Posterior cingulate gyrus (tissue), 11 donors: ENCODE measurements at regions not wholly inside any gene's neighbourhood (a gene's known extent, or its start where the extent isn't known, plus 50 kb on each side); places are given as distances from the start of the nearest gene placed in this dataset.

Experiments used
- DNase-seq, 10 donors: peaks; one replicate each; pipeline versions ENCODE4 v3.0.0 to v3.0.0-alpha.2; 2020 to 2021; ENCODE audit warnings: mixed read lengths in 3 of 10
- intact Hi-C: fragments of 100-400 bp; cut with DNase I; formaldehyde crosslinking; loops from one replicate; pipeline ENCODE4 v1.15.1; 2023

GRCh38 chr13:63195726-63196125 is 1780.1 kb upstream of the PCDH20 start:
- no peak for DNase-seq
- intact Hi-C loops: no loop called here

GRCh38 chr13:63190742-63191141 is 1775.1 kb upstream of the PCDH20 start:
- no peak for DNase-seq
- intact Hi-C loops: no loop called here

DNA sequence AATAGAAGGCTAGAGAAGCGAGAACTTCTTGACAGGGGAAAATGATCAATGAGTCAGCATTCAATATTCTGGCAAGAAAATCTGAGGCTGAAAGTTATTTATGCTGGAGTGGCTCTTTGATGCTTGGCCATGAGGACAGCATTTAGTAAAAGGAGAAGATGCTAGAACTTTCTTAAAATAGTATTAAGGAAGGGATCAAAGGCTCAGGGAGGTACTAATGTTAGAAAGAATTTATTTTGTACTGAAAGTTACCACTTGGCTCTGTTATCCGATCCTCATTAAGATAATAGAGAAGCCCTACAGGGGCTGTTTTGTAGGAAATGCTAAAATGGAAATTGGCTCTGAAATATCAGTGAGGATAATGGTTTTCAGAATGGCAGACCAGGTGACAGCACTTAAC is 1774.6 kb upstream of the PCDH20 start:
- intact Hi-C loops: no loop called here

DNA sequence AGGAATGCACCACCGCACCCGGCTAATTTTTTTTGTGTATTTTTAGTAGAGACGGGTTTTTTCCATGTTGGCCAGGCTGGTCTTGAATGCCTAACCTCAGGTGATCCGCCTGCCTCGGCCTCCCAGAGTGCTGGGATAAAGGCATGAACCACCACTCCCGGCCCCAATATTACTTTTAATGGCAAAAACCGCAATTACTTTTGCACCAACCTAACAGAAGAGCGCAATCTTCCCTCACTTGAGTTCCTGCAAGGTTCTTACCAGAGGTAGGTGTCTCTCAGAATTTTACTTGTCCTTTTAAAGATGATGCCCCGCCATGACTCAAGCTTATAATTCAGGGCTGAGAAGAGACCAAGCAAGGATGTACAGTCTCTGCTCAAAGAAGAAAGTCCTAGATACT is 1774.1 kb upstream of the PCDH20 start:
- no peak for DNase-seq

More for the DNA sequence above, 1774.6 kb upstream of the PCDH20 start:
- no peak for DNase-seq

DNA sequence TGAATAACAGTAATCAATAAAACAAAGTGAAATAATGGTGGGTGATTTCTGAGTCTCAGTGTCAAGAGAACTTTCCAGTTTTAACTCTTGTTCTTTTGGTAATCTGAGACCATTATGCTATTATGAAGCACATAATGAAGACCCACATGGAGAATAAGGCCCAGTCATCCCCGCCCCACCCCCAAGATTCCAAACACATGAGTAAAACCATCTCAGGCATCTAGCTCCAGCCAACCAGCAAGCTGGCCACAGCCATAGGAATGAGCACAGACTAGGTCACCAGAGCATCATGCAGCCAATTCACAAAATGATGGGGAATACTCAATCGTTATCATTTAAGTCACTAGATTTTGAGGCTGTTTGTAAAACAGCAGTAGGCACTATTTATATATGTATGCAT is 1769.0 kb upstream of the PCDH20 start:
- intact Hi-C loops: no loop called here
- peak in 1 of 10 donors; percentile 43 for DNase-seq

More for the DNA sequence above, 1774.1 kb upstream of the PCDH20 start:
- intact Hi-C loops: no loop called here

GRCh38 chr13:63175536-63175935 is 1759.9 kb upstream of the PCDH20 start:
- DNase-seq: no peak
- intact Hi-C loops: no loop called here

GRCh38 chr13:63167699-63168337 is 1752.2 kb upstream of the PCDH20 start:
- intact Hi-C loops: no loop called here
- no peak for DNase-seq

DNA sequence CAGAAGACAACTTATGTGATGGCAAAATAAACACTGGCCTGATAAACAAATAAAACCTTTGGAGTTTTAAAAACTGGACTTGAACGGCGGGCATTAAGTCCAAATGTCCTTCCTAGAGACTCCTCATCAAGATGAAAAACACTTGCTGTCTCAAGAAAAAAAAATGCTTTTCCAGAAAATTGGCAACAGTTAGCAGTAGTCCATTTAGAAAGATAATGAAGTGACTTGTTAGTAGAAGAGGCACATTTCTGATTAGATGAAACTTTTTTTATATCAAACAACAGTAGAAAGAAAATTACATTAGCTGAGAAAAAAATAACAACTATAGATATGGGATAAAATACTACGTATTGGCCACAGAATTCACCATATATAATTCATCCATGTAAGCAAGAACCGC is 1750.7 kb upstream of the PCDH20 start:
- intact Hi-C loops: no loop called here
- no peak for DNase-seq

- DNase-seq: no peak
- intact Hi-C loops: no loop called here
Observed at GRCh38 chr13:63163903-63164302, 1748.3 kb upstream of the PCDH20 start.

DNA sequence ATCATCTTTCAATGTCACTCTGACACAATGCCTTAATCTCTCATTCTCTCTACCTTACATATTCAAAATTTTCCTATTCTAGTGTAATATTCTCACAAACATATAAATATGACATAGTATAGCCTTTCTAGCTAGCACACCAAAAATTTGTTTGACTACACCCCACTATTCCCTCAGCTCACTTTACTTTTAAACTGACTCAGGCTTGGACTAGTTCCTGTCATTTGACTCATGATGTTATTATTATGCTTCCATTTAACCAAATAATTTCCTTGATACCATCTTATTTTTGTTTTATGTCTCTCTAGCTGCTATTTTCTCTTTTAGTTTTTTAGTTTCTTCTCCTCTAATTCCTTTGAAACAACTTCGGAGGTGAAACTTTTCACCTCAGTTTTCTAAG is 1745.6 kb upstream of the PCDH20 start:
- DNase-seq: no peak
- intact Hi-C loops: no loop called here

DNA sequence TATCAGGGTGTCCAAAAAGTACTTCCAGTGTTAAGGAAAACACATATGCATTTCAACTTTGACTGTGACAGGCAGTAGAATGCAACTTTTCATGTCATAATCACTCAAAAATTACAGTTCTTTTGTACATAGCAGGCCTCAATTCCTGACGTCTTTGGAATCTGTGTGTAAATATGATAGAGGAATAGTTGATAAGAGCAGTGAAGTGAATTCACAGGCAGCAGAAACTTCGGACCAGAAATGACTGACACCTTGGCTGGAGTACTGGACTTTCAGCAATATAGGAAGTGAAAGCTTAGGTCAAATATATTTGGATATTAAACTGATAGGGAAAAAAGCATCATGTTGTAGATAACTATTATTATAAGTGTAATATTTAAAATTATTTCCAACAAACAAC is 1741.2 kb upstream of the PCDH20 start:
- intact Hi-C loops: no loop called here
- DNase-seq: no peak

DNA sequence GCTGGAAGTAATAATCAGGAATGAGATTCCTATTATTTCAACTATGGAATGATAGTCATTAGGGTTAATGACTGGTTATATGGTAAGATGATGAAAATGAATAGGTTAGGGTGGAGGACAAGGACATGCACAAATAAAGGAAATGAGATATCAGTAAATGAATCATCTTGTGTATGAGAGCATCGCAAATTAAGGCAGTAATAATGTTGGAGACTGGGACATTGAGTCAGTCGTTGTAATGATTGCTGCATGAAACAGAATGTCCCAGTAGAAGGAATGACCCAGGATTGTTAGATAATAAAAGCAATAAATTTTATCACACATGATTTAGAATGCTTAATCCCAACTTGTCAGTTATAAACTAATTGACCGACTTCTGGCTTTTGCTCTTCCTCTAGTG is 1733.7 kb upstream of the PCDH20 start:
- DNase-seq: no peak
- intact Hi-C loops: no loop called here

DNA sequence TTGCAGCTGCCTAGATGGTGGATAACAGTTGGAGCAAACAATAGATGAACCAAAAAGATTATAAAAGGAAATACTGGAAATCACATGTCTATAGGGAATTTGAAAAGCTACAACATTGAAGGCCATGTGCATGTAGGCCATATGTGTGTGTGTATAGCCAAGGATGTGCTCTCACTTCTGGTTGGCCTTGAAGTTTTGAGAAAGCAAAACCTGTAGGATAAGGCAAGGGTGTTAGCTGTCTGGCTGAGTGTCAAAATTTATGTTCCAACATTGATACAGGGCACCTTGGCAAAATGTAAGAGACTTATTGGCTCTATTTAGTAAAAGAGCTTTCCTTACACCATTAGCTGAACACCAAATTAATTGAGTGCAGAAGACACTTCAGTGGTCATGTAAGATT is 1723.6 kb upstream of the PCDH20 start:
- no peak for DNase-seq
- intact Hi-C loops: no loop called here

DNA sequence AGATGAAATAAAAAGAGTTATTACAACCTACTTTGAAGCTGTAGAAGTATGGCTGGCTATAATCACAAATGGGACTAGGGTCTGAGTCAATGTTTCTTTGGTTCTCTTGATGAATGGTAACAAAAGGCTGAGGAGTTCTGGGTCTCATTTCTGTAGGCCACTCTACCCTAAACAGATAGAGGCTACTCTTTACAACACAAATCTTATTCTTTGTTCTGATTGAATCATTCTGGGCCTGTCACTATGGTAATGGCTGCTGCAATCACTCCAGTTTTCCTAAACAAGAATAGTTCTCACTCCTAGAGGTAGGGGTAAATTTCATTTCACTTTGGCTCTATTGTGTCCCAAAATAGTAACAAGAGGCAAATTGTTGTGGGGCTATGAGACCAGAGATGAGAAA is 1714.3 kb upstream of the PCDH20 start:
- intact Hi-C loops: no loop called here
- no peak for DNase-seq

- DNase-seq: no peak
- intact Hi-C loops: no loop called here
Observed at GRCh38 chr13:63128716-63129115, 1713.1 kb upstream of the PCDH20 start.

DNA sequence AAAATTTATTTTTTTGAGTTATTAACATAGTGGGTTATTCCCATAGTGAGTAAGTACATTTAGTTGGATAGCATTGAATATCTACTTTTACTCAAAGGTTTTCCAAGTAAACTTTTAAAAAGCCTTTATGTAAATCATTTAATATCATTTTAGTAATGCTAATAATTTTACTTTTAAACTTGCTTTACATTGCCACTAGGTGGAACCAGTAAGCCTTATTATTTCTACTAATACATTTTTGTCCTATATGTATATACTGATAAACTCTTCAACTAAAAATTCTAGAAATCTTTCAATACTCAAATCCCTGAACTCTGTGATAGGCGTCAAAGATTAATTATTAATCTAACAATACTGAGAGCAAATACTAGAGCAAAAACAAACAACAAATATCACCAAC is 1709.2 kb upstream of the PCDH20 start:
- intact Hi-C loops: no loop called here
- DNase-seq: no peak

DNA sequence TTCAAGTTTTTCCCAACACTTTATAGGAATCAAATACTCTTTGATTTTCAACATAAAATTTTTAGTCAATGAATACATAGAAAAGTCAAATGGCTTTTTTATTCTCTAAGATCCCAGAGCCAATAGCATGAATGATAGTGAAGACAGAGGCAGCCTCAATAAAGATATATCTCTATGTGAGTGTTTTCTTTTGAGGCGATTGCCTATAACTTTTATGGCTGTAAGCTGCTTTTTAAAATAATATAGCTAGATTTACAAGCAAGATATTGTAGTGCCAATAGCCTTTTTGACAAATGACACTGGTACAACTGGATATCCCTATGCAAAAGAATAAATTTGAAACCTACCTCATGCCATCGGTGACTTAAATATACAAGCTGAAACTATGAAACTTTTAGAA is 1705.2 kb upstream of the PCDH20 start:
- intact Hi-C loops: no loop called here
- no peak for DNase-seq

DNA sequence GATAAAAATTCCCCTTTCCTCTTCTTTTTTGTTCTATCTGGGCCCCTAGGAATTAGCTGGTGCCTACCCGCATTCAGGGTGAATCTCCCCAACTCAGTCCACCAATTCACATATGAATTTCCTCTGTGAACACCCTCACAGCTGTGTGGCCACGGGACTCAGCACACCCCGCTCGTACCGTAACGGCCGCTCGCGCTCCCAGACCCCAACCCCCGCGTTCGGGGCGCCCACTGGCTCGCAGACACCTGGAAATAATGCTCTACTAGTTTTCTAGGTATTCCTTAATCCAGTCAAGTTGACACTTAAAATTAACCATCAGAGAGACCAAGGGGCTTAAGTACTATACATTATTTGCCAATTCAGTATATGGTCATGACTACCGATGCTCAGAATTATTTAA is 1702.1 kb upstream of the PCDH20 start:
- intact Hi-C loops: no loop called here
- DNase-seq: peak in 3 of 10 donors; percentile 26 to 69 (median 35)

- intact Hi-C loops: no loop called here
- no peak for DNase-seq
Observed at GRCh38 chr13:63112799-63113395, 1697.2 kb upstream of the PCDH20 start.

DNA sequence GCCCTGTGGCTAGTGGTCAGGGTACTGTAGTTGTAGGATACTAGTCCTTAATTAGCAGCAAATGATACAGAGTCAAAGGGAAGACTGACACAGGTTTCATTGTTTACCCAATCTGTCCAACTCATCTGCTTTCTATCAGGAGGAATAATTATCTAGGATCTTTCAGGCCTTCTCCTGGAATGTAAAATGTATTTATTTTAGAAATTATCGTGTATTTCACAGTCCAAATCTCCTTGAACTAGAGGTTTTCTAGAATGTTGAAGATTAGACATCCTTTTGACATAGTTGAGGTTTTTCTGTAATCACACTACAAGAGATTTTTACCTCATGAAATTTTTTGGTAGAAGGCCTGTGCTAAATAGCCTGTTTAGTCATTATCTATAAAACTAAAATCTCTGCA is 1694.8 kb upstream of the PCDH20 start:
- DNase-seq: no peak
- intact Hi-C loops: no loop called here

DNA sequence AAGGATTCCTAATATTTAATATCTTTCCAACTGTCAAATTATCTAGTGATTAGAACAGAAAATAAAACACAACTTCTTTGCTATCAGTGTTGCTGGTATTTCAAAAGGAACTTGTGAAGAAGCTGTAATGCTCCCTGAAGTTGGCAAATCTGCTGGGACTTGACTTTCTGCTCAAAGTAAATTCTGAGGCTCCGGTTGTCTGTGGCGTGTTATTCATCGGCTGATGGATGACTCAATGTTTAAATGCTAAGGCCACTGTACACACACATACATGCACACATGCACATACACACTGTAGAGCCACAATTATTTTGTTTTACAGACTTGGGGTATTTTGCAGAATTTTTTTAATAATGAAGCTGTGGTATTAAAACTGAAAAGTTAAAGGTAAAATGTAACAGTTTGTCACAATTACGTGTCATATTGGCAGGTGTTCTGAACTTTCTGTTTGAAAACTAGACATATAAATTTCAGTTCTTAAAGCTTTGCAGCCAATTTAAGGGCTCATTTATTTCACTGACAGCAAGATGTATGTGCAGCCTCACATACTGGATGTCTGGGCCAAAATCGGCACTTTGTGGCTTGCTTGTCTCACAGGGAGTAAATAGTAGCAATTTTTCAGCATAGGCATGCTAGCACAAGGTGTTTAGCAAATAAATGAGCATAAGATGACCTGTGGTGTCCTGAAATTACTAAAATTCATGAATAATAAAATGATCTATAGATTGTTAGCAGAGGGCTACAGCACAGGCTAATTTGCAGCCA is 1691.7 kb upstream of the PCDH20 start:
- DNase-seq: no peak

DNA sequence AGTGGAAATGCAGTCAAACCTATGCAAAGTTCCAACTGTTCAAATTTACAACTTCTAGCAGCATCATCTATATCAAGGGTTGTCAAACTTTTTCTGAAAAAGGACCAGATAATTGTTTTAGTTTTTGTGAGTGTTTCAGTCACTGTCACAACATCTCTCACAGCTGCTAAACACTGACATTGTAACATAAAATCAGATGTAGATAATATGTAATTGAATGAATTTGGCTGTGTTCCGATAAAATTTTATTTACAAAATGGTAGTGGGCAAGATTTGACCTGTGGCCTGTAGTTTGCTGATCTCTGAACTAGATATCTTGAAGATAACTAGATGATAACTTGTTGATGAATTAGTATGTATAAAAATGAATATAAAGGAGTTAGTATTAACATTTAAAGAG is 1679.1 kb upstream of the PCDH20 start:
- no peak for DNase-seq
- intact Hi-C loops: no loop called here

More for the DNA sequence above, 1691.7 kb upstream of the PCDH20 start:
- intact Hi-C loops: no loop called here
